ENCODE measurements at regions not wholly inside any gene's neighbourhood (a gene's known extent, or its start where the extent isn't known, plus 50 kb on each side); places are given as distances from the start of the nearest gene placed in this dataset.
"Not testable (repeated sequence)": the region's sequence is repeated elsewhere in the genome, so short reads cannot be mapped to it uniquely, and the experiment has no call there.

DNA sequence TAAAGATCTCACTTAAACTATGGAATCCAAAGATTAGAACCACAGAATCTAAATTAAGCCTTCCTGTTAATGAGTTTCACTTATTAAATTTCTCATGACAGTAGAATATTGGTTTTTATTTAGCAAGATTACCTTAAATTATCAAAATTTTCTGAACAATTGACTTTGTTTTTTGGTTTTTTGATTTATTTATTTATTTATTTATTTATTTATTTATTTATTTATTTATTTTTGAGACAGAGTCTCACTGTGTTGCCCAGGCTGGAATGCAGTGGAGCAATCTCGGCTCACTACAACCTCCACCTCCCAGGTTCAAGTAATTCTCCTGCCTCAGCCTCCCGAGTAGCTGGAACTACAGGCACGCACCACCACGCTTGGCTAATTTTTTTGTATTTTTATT is 538.6 kb downstream of the AMY1C start:
- TF ChIP-seq, protein P1, sequence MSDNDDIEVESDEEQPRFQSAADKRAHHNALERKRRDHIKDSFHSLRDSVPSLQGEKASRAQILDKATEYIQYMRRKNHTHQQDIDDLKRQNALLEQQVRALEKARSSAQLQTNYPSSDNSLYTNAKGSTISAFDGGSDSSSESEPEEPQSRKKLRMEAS (IDR thresholded peaks at IDR 0.05): not testable (repeated sequence)
- TF ChIP-seq GABPA (IDR thresholded peaks at IDR 0.05 in 1 of 2, conservative IDR thresholded peaks at IDR 0.05 in 1 of 2); JUND (IDR thresholded peaks at IDR 0.05); CTCF (IDR thresholded peaks at IDR 0.05; ENCODE audit: low read depth, low read length, missing input control); TAF1 (conservative IDR thresholded peaks at IDR 0.05); RAD21 (IDR thresholded peaks at IDR 0.05); FOXA1 (IDR thresholded peaks at IDR 0.05); EGR1 (IDR thresholded peaks at IDR 0.05; ENCODE audit: low read depth in 2 of 2); SP1 (IDR thresholded peaks at IDR 0.05); YY1 (IDR thresholded peaks at IDR 0.05); RXRA (IDR thresholded peaks at IDR 0.05); HNF4G (IDR thresholded peaks at IDR 0.05): not testable (repeated sequence)
- TF ChIP-seq, protein P2, sequence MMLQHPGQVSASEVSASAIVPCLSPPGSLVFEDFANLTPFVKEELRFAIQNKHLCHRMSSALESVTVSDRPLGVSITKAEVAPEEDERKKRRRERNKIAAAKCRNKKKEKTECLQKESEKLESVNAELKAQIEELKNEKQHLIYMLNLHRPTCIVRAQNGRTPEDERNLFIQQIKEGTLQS (IDR thresholded peaks at IDR 0.05): not testable (repeated sequence)
- TF ChIP-seq, protein P3, sequence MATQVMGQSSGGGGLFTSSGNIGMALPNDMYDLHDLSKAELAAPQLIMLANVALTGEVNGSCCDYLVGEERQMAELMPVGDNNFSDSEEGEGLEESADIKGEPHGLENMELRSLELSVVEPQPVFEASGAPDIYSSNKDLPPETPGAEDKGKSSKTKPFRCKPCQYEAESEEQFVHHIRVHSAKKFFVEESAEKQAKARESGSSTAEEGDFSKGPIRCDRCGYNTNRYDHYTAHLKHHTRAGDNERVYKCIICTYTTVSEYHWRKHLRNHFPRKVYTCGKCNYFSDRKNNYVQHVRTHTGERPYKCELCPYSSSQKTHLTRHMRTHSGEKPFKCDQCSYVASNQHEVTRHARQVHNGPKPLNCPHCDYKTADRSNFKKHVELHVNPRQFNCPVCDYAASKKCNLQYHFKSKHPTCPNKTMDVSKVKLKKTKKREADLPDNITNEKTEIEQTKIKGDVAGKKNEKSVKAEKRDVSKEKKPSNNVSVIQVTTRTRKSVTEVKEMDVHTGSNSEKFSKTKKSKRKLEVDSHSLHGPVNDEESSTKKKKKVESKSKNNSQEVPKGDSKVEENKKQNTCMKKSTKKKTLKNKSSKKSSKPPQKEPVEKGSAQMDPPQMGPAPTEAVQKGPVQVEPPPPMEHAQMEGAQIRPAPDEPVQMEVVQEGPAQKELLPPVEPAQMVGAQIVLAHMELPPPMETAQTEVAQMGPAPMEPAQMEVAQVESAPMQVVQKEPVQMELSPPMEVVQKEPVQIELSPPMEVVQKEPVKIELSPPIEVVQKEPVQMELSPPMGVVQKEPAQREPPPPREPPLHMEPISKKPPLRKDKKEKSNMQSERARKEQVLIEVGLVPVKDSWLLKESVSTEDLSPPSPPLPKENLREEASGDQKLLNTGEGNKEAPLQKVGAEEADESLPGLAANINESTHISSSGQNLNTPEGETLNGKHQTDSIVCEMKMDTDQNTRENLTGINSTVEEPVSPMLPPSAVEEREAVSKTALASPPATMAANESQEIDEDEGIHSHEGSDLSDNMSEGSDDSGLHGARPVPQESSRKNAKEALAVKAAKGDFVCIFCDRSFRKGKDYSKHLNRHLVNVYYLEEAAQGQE (IDR thresholded peaks at IDR 0.05): not testable (repeated sequence)

Measured in liver (tissue), 3 donors.